Psoas muscle (tissue), 7 donors: ENCODE measurements at regions not wholly inside any gene's neighbourhood (a gene's known extent, or its start where the extent isn't known, plus 50 kb on each side); places are given as distances from the start of the nearest gene placed in this dataset.

ENCODE experiments used
- ATAC-seq, 4 donors: fragments of 200-7000 bp; cut with Tn5 transposase; one replicate each; pipeline ENCODE4 v1.9.1; 2020; ENCODE audit warnings: moderate library complexity in 3 of 4, mild to moderate bottlenecking in 2 of 4
- DNase-seq, 2 donors: peaks; one replicate each; pipeline ENCODE4 v3.0.0-alpha.2; 2020
- H3K27ac ChIP-seq: fragments of 200-600 bp; one replicate; pipeline ENCODE4 v1.8.0; 2022
- H3K27me3 ChIP-seq, 3 donors: fragments of 200-600 bp in 1 of 3; one replicate each; pipeline versions ENCODE4 v1.6.1 to v1.8.0; 2013 to 2022; ENCODE audit warnings: low read length in 2 of 3, mild to moderate bottlenecking in 2 of 3, moderate library complexity in 1 of 3; ENCODE audit not compliant: insufficient read depth in 3 of 3
- H3K36me3 ChIP-seq, 2 donors: fragments of 200-600 bp in 1 of 2; one replicate each; pipeline versions ENCODE4 v1.6.1 to v1.8.0; 2013 to 2022; ENCODE audit warnings: low read depth in 1 of 2, mild to moderate bottlenecking in 1 of 2, moderate library complexity in 1 of 2; ENCODE audit not compliant: insufficient read depth in 1 of 2
- H3K4me1 ChIP-seq: fragments of 200-600 bp; one replicate; pipeline ENCODE4 v1.8.0; 2022
- H3K4me3 ChIP-seq: fragments of 200-600 bp; one replicate; pipeline ENCODE4 v1.8.0; 2022; ENCODE audit warnings: mild to moderate bottlenecking
- H3K9me3 ChIP-seq: fragments of 200-600 bp; one replicate; pipeline ENCODE4 v1.8.0; 2022
- WGBS, 3 donors: extraction: QIAGEN DNeasy Blood & Tissue Kit; methylation state at CpG; one replicate each; pipeline versions ENCODE4 v1.1.6 to v1.1.7; 2013; 5-methylcytosine and 5-hydroxymethylcytosine counted together
- intact Hi-C, 2 donors: fragments of 100-400 bp; cut with DNase I; formaldehyde crosslinking; loops; one replicate each; pipeline versions ENCODE4 v1.11.0 to v1.14.2; 2022
- TF ChIP-seq, protein P1 (sequence below): fragments of 200-600 bp; IDR thresholded peaks from one replicate; pipeline ENCODE4 v1.8.0; 2022; ENCODE audit warnings: antibody characterized with exemption
- donor health status: healthy with polysubstance abuse.
- donor health status: DM: no; HTN: no; CAD: no; lungs with moderate emphysema.
- donor health status: Bipolar disorder and iron deficiency.
- donor health status: healthy.
- donor health status: DM: yes; HTN: yes; CAD: no.
- donor health status: DM: no; HTN: no; CAD: no.
- donor health status: DM: yes; HTN: yes; CAD: no.

DNA sequence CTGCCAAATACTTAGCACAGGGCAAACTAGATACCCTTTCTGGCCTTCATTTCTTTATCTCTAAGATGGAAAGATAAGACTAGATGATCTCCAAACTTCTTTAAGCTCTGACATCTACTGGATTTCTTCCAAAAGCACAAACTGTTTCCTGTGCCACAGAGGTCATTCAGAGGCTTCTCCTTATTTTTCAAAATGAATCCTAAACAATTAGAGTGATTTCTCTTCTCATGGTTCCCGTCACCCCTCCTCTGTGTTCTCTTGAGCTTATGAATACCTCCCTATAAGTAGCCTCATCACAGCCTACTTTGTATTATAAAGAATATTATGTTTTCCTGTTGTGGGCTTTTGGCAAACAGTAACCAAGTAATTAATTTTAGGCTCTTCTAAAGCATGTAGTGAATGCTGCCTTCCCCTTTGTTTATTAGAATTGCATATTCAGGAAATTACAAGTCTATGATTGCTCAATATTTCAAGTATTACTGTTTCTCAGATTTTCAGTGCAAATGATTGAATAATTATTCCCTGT is 179.5 kb downstream of the REEP3 start:
- peak in 2 of 4 donors; percentile 11 to 16 for ATAC-seq
- WGBS, 3 donors: 58 to 67% (median 62%) methylated on average over 1 of the region's 1 CpG
- intact Hi-C loops: no loop called here

DNA sequence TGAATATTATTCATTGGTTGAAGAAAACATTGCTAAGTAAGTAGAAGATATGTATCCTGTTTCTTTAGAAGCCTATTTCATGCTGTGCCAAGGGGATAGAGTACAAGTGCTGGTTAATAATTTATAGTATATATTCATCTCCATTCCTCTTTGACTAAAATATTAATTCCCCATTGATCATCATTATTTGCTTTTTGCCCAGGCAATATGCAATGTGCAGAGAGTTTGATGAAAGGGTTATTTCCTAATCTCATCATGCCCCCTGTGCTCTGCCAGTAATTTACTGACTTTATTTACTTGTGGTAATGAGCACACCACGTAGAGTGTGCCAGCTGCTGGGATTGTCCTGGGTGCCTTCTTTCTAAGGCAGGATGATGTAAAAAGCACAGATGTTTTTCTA is 180.9 kb downstream of the REEP3 start:
- no peaks in the 10 kb centered on the region for H3K27me3 ChIP-seq
- no peaks in the 10 kb centered on the region for H3K36me3 ChIP-seq
- 42 to 59% (median 50%) methylated on average over 1 of the region's 1 CpG for WGBS, 3 donors
- intact Hi-C loops: no loop called here
- H3K9me3 ChIP-seq: no peaks in the 10 kb centered on the region
- ATAC-seq (no peak), DNase-seq (no peak)
- no peak overlapping the region for H3K4me3 ChIP-seq
- peak overlapping the region; percentile 73 for H3K27ac ChIP-seq
- H3K4me1 ChIP-seq: peaks cover 64% of the 10 kb centered on the region
- TF ChIP-seq, protein P1, sequence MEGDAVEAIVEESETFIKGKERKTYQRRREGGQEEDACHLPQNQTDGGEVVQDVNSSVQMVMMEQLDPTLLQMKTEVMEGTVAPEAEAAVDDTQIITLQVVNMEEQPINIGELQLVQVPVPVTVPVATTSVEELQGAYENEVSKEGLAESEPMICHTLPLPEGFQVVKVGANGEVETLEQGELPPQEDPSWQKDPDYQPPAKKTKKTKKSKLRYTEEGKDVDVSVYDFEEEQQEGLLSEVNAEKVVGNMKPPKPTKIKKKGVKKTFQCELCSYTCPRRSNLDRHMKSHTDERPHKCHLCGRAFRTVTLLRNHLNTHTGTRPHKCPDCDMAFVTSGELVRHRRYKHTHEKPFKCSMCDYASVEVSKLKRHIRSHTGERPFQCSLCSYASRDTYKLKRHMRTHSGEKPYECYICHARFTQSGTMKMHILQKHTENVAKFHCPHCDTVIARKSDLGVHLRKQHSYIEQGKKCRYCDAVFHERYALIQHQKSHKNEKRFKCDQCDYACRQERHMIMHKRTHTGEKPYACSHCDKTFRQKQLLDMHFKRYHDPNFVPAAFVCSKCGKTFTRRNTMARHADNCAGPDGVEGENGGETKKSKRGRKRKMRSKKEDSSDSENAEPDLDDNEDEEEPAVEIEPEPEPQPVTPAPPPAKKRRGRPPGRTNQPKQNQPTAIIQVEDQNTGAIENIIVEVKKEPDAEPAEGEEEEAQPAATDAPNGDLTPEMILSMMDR: no peak

More for the DNA sequence above, 179.5 kb downstream of the REEP3 start:
- no peaks in the 10 kb centered on the region for H3K9me3 ChIP-seq
- H3K4me1 ChIP-seq: peaks cover 56% of the 10 kb centered on the region
- H3K27ac ChIP-seq: peak overlapping the region; percentile 88
- H3K27me3 ChIP-seq: no peaks in the 10 kb centered on the region
- no peak for DNase-seq
- H3K36me3 ChIP-seq: no peaks in the 10 kb centered on the region
- TF ChIP-seq, protein P1: no peak
- H3K4me3 ChIP-seq: peak overlapping the region; percentile 15

DNA sequence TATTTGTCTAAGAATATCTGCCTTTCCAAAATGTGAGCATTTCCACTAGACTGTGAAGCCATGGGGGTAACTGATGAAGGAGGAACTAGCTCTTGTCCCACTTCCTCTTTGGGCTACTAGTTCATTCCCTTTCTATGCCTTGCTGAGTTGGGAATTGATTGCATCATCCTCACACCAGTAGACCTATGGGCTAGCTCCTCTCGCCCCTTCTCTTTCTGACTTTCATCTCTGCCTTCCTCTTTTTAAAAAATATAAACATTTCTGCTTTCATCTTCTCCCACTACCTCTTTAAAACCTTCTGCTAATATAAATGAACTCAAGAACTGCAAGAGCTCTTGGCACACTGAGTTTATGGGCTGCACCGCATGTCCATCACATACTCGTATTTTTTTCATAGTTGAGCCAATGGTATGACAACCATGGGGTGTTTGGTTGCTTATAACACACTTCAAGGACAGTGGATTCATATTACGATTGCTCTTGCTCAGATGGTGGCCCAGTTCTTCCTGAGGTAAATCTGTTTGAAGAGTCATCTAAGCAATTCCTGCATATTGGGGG is 182.0 kb downstream of the REEP3 start:
- Histone ChIP-seq H3K27me3 (no peaks in the 10 kb centered on the region), H3K4me1 (peaks cover 73% of the 10 kb centered on the region), H3K36me3 (no peaks in the 10 kb centered on the region), H3K4me3 (no peak overlapping the region), H3K9me3 (no peaks in the 10 kb centered on the region), H3K27ac (peak overlapping the region; percentile 73)
- TF ChIP-seq, protein P1: no peak
- DNase-seq (no peak), ATAC-seq (peak; percentile 29 to 70 (median 48))
- WGBS, 3 donors: 29 to 57% (median 34%) methylated on average over 4 of the region's 4 CpGs
- intact Hi-C loops: no loop called here

DNA sequence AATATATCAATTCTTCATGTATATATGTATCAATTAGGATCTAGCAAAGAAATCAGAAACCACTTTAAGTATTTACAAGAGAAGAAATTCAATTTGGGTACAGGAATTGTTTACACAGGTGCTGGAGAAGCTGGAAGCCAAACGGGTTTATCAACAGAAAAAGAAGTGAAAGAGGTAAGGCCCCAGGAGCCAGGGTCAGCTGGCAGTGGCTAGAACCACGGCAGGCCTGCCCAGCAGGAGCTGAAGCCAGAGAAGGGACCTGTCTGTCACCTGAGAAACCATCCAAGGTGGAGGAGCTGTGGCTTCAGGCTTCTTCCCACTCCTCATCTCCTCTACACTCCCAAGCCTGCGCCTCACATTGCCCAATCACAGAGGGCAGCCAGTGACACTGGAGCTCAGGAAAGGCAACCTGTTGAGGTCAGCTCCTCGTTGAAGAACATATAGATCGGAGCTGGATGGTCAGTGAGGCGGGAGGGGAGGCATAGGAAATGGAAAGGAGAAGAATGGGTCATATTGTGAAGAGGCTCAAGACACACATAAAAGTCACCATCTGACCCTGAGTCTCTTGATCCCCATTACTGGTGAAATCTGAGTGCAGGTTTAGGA is 182.6 kb downstream of the REEP3 start:
- WGBS, 3 donors: 70 to 89% (median 82%) methylated on average over 6 of the region's 6 CpGs
- TF ChIP-seq, protein P1: no peak
- intact Hi-C loops: no loop called here
- DNase-seq (peak in 1 of 2 donors; percentile 38), ATAC-seq (no peak)
- no peaks in the 10 kb centered on the region for H3K27me3 ChIP-seq
- no peak overlapping the region for H3K4me3 ChIP-seq
- H3K4me1 ChIP-seq: peaks cover 70% of the 10 kb centered on the region
- peak overlapping the region; percentile 73 for H3K27ac ChIP-seq
- no peaks in the 10 kb centered on the region for H3K36me3 ChIP-seq
- H3K9me3 ChIP-seq: no peaks in the 10 kb centered on the region
